ENCODE measurements at regions not wholly inside any gene's neighbourhood (a gene's known extent, or its start where the extent isn't known, plus 50 kb on each side); places are given as distances from the start of the nearest gene placed in this dataset.
"Not testable (repeated sequence)": the region's sequence is repeated elsewhere in the genome, so short reads cannot be mapped to it uniquely, and the experiment has no call there.

DNA sequence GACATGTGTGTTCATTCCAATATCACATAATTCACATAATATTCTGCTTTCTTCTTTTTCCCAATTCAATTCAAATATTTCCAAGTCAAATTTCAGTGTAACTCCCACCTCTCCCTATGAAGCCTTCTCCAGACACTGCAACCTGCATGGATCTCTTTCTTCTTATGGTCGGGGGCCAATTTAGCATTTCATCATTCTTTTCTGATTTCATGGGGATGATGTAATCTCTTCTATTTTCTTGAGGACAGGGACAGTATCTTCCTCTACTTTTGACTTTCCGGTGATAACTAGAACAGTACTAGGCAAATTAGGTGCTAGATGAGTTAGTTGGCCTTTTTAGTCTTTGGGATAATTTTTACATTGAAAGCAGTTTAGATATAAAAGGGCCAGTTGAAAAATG lies 92.7 kb downstream of the CARTPT start:
- no peak for DNase-seq
- in situ Hi-C loops (cut with MboI; ENCODE audit: low pct_unique_long_range_greater_than_20kb, low sequenced_read_pairs) = no loop called here

GRCh38 chr5:71816307-71816706 lies 97.2 kb downstream of the CARTPT start:
- in situ Hi-C loops (cut with MboI; ENCODE audit: low pct_unique_long_range_greater_than_20kb, low sequenced_read_pairs) = no loop called here
- no peak for DNase-seq

DNA sequence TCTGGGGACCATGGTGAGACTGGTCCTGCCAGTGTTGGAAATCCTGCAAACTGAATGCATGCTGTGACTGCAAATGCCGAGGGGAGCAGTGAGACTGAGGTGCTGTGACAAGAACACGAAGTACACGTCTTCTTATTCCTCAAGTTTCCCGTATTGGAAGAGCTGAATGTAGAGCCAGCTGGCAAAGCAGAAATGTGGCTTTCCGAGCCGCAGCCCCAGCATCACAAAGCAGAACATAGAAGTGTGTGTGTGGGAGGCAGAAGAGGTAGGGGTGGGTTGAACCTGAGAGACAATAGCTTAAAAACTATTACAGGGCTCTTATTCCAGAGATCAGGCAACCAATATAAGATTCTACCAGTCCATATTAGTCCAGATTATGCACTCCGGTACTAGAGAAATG lies 98.8 kb downstream of the CARTPT start:
- no peak for DNase-seq
- in situ Hi-C loops (cut with MboI; ENCODE audit: low pct_unique_long_range_greater_than_20kb, low sequenced_read_pairs) = no loop called here

DNA sequence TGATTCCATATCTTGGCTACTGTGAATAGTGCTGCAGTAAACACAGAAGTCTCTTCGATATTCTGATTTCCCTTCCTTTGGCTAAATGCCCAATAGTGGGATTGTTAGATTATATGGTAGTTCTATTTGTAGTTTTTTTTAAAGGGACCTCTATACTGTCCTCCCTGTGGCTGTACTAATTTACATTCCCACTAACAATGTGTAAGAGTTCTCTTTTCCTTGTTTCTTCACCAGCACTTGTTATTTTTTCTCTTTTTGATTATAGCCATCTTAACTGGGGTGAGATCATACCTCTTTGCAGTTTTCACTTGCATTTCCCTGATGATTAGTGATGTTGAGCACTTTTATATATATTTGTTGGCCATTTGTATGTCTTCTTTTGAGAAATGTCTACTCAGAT lies 102.0 kb downstream of the CARTPT start:
- in situ Hi-C loops (cut with MboI; ENCODE audit: low pct_unique_long_range_greater_than_20kb, low sequenced_read_pairs) = no loop called here
- no peak for DNase-seq

DNA sequence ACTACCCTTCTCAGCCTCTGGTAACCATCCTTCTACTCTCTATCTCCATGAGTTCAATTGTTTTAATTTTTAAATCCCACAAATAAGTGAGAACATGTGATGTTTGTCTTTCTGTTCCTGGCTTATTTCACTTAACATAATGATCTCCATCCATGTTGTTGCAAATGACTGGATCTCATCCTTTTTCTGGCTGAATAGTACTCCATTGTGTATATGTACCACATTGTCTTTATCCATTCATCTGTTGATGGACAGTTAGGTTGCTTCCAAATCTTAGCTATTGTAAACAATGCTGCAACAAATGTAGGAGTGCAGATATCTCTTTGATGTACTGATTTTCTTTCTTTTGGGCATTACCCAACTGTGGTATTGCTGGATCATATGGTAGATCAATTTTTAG lies 103.0 kb downstream of the CARTPT start:
- in situ Hi-C loops (cut with MboI; ENCODE audit: low pct_unique_long_range_greater_than_20kb, low sequenced_read_pairs) = not testable (repeated sequence)

DNA sequence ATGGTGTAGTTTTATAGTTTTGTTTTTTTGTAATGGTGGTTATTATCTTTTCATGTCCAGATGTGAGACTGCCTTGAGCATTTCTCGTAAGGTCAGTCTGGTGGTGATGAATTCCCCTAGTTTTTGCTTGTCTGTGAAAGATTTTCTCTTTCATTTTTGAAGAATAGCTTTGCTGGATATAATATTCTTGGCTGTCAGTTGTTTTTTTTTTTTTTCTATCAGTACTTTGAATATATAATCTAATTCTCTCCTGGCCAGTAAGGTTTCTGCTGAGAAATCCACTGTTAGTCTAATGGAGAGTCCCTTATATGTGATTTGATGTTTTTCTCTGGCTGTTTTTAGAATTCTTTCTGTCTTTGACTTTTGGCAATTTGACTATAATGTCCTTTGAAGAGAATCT lies 106.9 kb downstream of the CARTPT start:
- no peak for DNase-seq
- in situ Hi-C loops (cut with MboI; ENCODE audit: low pct_unique_long_range_greater_than_20kb, low sequenced_read_pairs) = no loop called here

More for the DNA sequence above, 103.0 kb downstream of the CARTPT start:
- DNase-seq = not testable (repeated sequence)

GRCh38 chr5:71828291-71829040 lies 109.4 kb downstream of the CARTPT start:
- in situ Hi-C loops (cut with MboI; ENCODE audit: low pct_unique_long_range_greater_than_20kb, low sequenced_read_pairs) = no loop called here
- no peak for DNase-seq

DNA sequence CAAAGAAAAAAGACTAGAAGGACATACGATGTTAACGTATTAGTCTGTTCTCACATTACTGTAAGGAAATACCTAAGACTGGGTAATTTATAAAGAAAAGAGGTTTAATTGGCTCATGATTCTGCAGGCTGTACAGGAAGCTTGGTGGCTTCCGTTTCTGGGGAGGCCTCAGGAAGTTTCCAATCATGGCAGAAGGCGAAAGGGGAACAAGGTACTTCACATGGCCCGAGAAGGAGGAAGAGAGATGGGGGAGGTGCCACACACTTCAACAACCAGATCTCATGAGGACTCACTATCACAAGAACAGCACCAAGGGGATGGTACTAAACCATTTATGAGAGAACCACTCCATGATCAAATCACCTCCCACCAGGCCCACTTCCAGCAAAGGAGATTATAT lies 110.1 kb downstream of the CARTPT start:
- in situ Hi-C loops (cut with MboI; ENCODE audit: low pct_unique_long_range_greater_than_20kb, low sequenced_read_pairs) = no loop called here
- peak; percentile 89 for DNase-seq

DNA sequence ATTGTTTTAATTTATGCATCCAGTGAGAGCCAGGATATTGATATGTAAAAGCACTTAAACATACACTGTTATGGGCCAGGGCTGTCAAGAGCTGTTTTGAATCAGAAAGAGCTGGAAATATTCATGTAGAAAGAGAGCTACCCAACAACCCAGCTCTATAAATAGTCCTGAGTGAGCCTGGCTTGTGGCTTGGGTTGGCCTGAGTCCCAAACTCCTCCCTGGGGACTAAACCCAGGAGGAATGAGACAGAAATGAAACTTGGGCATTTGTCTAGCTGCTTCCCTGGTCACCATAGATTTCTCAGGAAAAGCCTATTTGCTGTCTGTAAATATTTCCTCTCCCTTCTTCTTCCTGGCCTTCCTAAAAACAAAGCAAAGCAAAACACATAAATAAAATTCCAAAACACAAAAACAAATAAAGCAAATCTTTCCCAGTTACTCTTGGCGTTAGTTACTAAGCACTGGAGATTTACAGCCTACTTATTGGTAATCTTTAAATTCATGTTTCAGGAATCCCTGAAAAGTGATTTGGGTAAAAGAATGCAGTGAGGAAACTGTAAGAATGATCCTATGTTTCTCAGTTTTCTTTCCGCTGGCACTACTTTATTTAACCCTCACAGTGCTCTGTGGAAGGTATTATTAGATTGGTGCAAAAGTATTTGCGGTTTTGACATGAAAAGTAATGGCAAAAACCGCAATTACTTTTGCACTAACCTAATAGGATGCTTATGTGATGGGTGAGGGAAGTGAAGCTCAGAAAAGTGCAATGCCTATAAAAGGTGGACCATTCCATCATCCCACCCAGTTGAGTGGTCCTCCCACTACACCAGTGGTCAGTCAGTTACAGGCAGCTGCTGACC lies 111.8 kb downstream of the CARTPT start:
- in situ Hi-C loops (cut with MboI; ENCODE audit: low pct_unique_long_range_greater_than_20kb, low sequenced_read_pairs) = no loop called here
- DNase-seq = peak; percentile 32

GRCh38 chr5:71832812-71833715 lies 114.0 kb downstream of the CARTPT start:
- DNase-seq = no peak
- in situ Hi-C loops (cut with MboI; ENCODE audit: low pct_unique_long_range_greater_than_20kb, low sequenced_read_pairs) = no loop called here

DNA sequence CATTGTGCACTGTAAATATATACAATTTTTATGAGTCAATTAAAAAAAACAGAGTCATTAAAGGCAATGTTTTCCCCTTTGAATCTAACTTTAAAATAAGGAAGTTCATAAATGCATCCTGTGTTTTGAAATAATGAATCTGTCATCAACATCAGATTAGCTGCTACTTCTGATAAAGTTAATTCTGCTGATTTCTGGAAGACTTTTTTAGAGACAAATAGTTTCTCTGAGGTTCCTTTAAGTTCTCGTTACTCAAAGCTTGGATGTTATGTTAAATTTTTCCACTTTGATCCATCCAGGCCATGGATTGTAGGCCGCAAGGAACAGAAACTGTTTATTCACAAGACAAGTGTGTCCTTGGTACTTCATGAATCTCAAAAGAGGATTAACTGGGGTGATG lies 115.5 kb downstream of the CARTPT start:
- peak; percentile 23 for DNase-seq
- in situ Hi-C loops (cut with MboI; ENCODE audit: low pct_unique_long_range_greater_than_20kb, low sequenced_read_pairs) = no loop called here

GRCh38 chr5:71836084-71836483 lies 117.0 kb downstream of the CARTPT start:
- DNase-seq = no peak
- in situ Hi-C loops (cut with MboI; ENCODE audit: low pct_unique_long_range_greater_than_20kb, low sequenced_read_pairs) = no loop called here

GRCh38 chr5:71836559-71837112 lies 117.6 kb downstream of the CARTPT start:
- DNase-seq = no peak
- in situ Hi-C loops (cut with MboI; ENCODE audit: low pct_unique_long_range_greater_than_20kb, low sequenced_read_pairs) = no loop called here

DNA sequence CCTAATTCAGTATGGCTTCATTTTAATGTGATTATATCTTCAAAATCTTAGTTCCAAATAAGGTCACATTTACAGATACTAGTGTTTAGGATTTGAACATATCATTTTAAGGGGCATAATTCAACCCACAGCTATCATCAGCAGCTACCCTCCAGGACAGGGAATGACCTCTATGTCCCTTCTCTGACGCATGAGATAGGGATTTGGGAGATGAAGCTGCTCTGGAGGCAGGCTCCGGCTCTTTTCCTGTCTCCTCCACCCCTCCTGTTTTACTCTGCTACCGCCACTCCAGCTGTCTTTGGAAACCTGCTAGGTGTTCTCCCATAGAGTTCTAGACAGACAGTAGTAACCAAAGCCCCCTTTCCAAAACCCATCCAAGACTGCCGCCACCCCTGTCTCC lies 119.2 kb downstream of the CARTPT start:
- DNase-seq = no peak
- in situ Hi-C loops (cut with MboI; ENCODE audit: low pct_unique_long_range_greater_than_20kb, low sequenced_read_pairs) = no loop called here

DNA sequence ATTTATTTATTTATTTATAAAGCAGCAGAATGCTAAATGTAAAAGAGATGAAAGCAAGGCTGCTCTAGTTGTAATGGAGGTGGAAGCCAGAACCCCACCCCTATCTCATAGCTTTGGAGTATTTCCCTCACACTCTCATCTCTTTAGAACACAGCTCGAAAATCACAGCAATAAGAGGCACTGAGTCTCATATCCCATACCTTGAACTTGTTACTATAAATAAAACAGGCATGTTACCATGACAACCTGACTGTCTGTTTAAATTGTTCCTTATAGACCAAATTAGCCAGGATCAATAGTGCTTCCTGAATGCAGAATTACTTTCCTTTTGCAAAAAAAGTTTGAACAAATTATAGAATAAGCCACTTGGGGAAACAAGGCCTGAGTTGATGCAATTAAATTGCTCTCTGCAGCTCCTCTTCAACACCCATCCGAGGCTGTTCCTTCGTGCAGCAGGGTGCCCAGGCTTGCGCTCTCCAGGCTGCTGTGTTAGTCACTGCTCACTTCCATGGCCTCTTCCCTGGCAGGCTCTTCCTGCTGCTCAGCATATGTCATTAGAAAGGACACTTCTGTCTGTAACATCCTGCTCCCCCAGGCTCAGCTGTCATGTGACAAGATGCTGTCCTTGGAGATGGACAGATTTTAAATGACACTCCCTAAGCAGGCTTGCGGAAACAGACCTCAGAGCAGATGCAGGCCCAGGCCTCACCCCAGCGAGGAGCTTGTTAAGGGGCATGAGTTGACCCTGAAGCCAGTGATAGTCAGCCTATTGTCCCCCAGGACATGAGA lies 120.2 kb downstream of the CARTPT start:
- DNase-seq = no peak
- in situ Hi-C loops (cut with MboI; ENCODE audit: low pct_unique_long_range_greater_than_20kb, low sequenced_read_pairs) = no loop called here

DNA sequence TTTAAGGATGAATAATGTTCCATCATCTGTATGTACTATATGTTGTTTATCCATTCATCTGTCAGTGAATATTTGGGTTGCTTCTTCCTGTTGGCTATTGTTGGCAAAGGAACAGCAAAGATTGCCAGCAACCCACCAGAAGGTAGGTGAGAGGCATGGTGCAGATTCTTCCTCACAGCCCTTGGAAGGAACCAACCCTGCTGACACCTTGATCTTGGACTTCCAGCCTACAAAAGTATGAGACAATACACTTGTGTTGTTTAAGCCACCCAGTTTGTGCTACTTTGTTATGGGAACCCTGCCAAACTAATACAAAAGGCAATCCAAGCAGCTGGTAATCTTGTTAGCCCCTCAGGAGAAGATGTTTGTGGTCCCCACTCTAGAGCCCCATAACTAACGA lies 122.0 kb downstream of the CARTPT start:
- no peak for DNase-seq
- in situ Hi-C loops (cut with MboI; ENCODE audit: low pct_unique_long_range_greater_than_20kb, low sequenced_read_pairs) = no loop called here

GRCh38 chr5:71843111-71843510 lies 124.0 kb downstream of the CARTPT start:
- in situ Hi-C loops (cut with MboI; ENCODE audit: low pct_unique_long_range_greater_than_20kb, low sequenced_read_pairs) = no loop called here
- no peak for DNase-seq

GRCh38 chr5:71844862-71845261 lies 125.8 kb downstream of the CARTPT start:
- DNase-seq = no peak
- in situ Hi-C loops (cut with MboI; ENCODE audit: low pct_unique_long_range_greater_than_20kb, low sequenced_read_pairs) = no loop called here

DNA sequence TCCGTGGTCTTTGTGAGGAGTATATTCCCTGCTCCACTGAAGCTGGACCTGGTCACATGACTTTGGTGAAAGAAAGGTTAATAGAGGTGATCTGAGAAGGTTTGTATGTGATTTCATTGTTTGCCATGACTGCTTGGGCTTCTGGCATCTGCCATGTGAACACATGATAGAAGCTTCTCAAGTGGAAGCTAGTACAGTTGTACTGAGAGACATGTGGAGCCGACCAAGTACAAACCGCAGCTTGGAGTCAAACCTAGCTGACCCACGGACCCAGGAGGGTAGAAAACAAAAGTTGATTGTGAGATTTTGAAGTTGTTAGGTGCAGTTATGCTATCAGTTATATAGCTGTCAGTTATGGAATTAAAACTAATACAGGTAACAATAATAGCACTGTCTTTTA lies 140.4 kb downstream of the CARTPT start:
- in situ Hi-C loops (cut with MboI; ENCODE audit: low pct_unique_long_range_greater_than_20kb, low sequenced_read_pairs) = no loop called here
- DNase-seq = no peak
